SU-DHL-6 (cell line): ENCODE measurements at regions not wholly inside any gene's neighbourhood (a gene's known extent, or its start where the extent isn't known, plus 50 kb on each side); places are given as distances from the start of the nearest gene placed in this dataset.

Experiments used
- H2AFZ ChIP-seq: fragments of 200-600 bp; sonication (generic); 2 replicates; pipeline ENCODE4 v1.6.1; 2014; ENCODE audit warnings: low read depth, mild to moderate bottlenecking, moderate library complexity, mixed read lengths, antibody characterized with exemption, low read length; ENCODE audit not compliant: severe bottlenecking
- H3F3A ChIP-seq: fragments of 200-600 bp; shearing (Covaris generic); 2 replicates; pipeline ENCODE4 v1.6.0; 2016; ENCODE audit warnings: antibody characterized with exemption, mild to moderate bottlenecking; ENCODE audit not compliant: insufficient read depth
- H3K27ac ChIP-seq: fragments of 200-600 bp; sonication (generic); 2 replicates; pipeline ENCODE4 v1.5.1; 2016; ENCODE audit warnings: low read depth, mild to moderate bottlenecking, low read length, moderate library complexity, mixed read lengths
- H3K27me3 ChIP-seq: fragments of 200-600 bp; sonication (generic), shearing (Covaris generic); 2 replicates; pipeline ENCODE4 v1.6.0; 2014; ENCODE audit warnings: mild to moderate bottlenecking, low read length
- H3K36me3 ChIP-seq: fragments of 200-600 bp; sonication (generic); 2 replicates; pipeline ENCODE4 v1.6.1; 2014; ENCODE audit warnings: mild to moderate bottlenecking, low read length, mixed read lengths
- H3K4me2 ChIP-seq: fragments of 300-600, 200-600 bp; shearing (Covaris generic), sonication (generic); 2 replicates; pipeline ENCODE4 v1.6.0; 2014; ENCODE audit warnings: low read length, low read depth, mild to moderate bottlenecking; ENCODE audit not compliant: poor library complexity, severe bottlenecking
- H3K4me3 ChIP-seq: fragments of 200-600 bp; sonication (generic); 2 replicates; pipeline ENCODE4 v1.5.1; 2014; ENCODE audit warnings: antibody characterized with exemption, low read length, mild to moderate bottlenecking, mixed read lengths; ENCODE audit not compliant: insufficient read depth, poor library complexity, severe bottlenecking
- H3K79me2 ChIP-seq: fragments of 200-600 bp; sonication (generic); 2 replicates; pipeline ENCODE4 v1.6.1; 2014; ENCODE audit warnings: mild to moderate bottlenecking, low read length, moderate library complexity; ENCODE audit not compliant: insufficient read depth
- H3K9ac ChIP-seq: fragments of 200-600 bp; sonication (generic); 2 replicates; pipeline ENCODE4 v1.7.0; 2014; ENCODE audit warnings: mild to moderate bottlenecking, low read length
- H3K9me2 ChIP-seq: fragments of 200-600 bp; sonication (generic); replicated peaks from 2 replicates; pipeline ENCODE4 v1.6.1; 2014; ENCODE audit warnings: low read length; ENCODE audit not compliant: insufficient read depth
- H3K9me3 ChIP-seq: fragments of 200-600 bp; sonication (generic); 2 replicates; pipeline ENCODE4 v1.6.1; 2014; ENCODE audit warnings: low read length, mixed read lengths; ENCODE audit not compliant: insufficient read depth
- H4K20me1 ChIP-seq: fragments of 200-600 bp; sonication (generic); 2 replicates; pipeline ENCODE4 v1.6.1; 2014; ENCODE audit warnings: low read depth, mild to moderate bottlenecking, antibody characterized with exemption, low read length, moderate library complexity, mixed read lengths
- EZH2phosphoT487 ChIP-seq: fragments of 200-600 bp; sonication (generic), shearing (Covaris generic); conservative IDR thresholded peaks from 2 replicates; pipeline ENCODE4 v1.6.1; 2018; ENCODE audit warnings: mild to moderate bottlenecking, antibody characterized with exemption, low read length, moderate library complexity, mixed read lengths
- TF ChIP-seq, protein P1 (sequence below): fragments of 200-600 bp; sonication (generic); IDR thresholded peaks from one replicate; pipeline ENCODE4 v1.5.1; 2017; ENCODE audit warnings: antibody characterized with exemption, mild to moderate bottlenecking, low read length, moderate library complexity; ENCODE audit not compliant: insufficient read depth, poor library complexity, severe bottlenecking

DNA sequence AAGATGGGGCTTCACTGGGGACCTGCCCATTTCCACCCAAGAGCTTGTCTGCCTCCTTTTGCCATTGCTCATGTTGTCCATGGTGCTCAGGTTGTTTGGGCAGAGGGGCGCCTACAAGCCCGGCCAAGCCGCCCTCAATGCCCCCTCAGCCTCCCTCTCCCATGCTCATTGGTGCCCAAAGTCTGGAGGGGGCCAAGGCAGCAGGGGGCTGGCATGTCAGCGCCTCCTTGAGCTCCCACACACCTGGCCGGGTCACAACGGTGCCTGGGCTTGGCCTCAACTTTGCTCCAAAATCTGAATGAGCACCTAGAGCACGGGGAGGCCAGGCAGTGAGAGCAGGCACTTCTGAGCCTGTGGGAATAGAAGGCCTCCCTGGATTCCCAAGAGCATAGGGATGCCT is 1598.8 kb downstream of the PCDH7 start:
- TF ChIP-seq, protein P1, sequence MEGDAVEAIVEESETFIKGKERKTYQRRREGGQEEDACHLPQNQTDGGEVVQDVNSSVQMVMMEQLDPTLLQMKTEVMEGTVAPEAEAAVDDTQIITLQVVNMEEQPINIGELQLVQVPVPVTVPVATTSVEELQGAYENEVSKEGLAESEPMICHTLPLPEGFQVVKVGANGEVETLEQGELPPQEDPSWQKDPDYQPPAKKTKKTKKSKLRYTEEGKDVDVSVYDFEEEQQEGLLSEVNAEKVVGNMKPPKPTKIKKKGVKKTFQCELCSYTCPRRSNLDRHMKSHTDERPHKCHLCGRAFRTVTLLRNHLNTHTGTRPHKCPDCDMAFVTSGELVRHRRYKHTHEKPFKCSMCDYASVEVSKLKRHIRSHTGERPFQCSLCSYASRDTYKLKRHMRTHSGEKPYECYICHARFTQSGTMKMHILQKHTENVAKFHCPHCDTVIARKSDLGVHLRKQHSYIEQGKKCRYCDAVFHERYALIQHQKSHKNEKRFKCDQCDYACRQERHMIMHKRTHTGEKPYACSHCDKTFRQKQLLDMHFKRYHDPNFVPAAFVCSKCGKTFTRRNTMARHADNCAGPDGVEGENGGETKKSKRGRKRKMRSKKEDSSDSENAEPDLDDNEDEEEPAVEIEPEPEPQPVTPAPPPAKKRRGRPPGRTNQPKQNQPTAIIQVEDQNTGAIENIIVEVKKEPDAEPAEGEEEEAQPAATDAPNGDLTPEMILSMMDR: no peak
- TF ChIP-seq EZH2phosphoT487: no peak
- no peaks in the 10 kb centered on the region for H4K20me1 ChIP-seq
- H2AFZ ChIP-seq: no peak overlapping the region
- no peak overlapping the region for H3K27ac ChIP-seq
- H3K79me2 ChIP-seq: no peaks in the 10 kb centered on the region
- H3K36me3 ChIP-seq: no peaks in the 10 kb centered on the region
- H3K9me3 ChIP-seq: peaks cover 20% of the 10 kb centered on the region; the same call in 1 of the 2 replicates
- no peaks in the 10 kb centered on the region for H3K27me3 ChIP-seq
- H3K4me3 ChIP-seq: no peak overlapping the region
- H3K9ac ChIP-seq: no peak overlapping the region
- no peaks in the 10 kb centered on the region for H3K9me2 ChIP-seq
- no peak overlapping the region for H3K4me2 ChIP-seq
- no peaks in the 10 kb centered on the region for H3F3A ChIP-seq

DNA sequence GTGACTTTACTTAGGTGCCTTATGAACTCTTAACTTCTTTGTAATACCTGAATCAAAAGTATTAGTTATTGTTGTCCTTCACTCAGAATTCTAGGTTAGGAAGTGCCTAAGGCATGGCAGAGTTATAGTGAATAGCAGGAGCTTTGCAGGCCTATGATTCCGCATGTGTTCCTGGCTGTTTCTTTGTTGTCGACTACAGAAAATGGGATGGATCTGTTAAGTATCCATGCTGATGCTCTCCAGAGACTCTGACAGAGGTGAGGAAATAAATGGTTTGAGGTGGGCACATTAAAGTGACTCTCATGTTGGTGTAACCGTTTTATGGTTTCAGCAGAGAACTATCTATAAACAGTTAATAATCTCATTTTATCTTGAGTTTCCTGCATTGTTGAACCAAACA is 1601.3 kb downstream of the PCDH7 start:
- H3K27me3 ChIP-seq: no peaks in the 10 kb centered on the region
- no peaks in the 10 kb centered on the region for H4K20me1 ChIP-seq
- H3K27ac ChIP-seq: no peak overlapping the region
- no peaks in the 10 kb centered on the region for H3K36me3 ChIP-seq
- H3K9me3 ChIP-seq: peaks cover 16% of the 10 kb centered on the region; the same call in 1 of the 2 replicates
- H3F3A ChIP-seq: no peaks in the 10 kb centered on the region
- no peak for TF ChIP-seq EZH2phosphoT487
- TF ChIP-seq, protein P1: no peak
- H3K9me2 ChIP-seq: no peaks in the 10 kb centered on the region
- H3K79me2 ChIP-seq: no peaks in the 10 kb centered on the region
- H3K9ac ChIP-seq: no peak overlapping the region
- peak overlapping the region; percentile 14 for H2AFZ ChIP-seq
- no peak overlapping the region for H3K4me2 ChIP-seq
- no peak overlapping the region for H3K4me3 ChIP-seq

GRCh38 chr4:32334759-32335158 is 1614.6 kb downstream of the PCDH7 start:
- Histone ChIP-seq H3K9me3 (no peaks in the 10 kb centered on the region), H3K27ac (no peak overlapping the region), H3K4me3 (no peak overlapping the region), H4K20me1 (no peaks in the 10 kb centered on the region), H3K9ac (no peak overlapping the region), H3K27me3 (no peaks in the 10 kb centered on the region), H3K36me3 (no peaks in the 10 kb centered on the region), H3K9me2 (no peaks in the 10 kb centered on the region), H2AFZ (peak overlapping the region; percentile 16), H3K4me2 (no peak overlapping the region), H3K79me2 (no peaks in the 10 kb centered on the region), H3F3A (no peaks in the 10 kb centered on the region)
- TF ChIP-seq, protein P1: no peak
- TF ChIP-seq EZH2phosphoT487: no peak

DNA sequence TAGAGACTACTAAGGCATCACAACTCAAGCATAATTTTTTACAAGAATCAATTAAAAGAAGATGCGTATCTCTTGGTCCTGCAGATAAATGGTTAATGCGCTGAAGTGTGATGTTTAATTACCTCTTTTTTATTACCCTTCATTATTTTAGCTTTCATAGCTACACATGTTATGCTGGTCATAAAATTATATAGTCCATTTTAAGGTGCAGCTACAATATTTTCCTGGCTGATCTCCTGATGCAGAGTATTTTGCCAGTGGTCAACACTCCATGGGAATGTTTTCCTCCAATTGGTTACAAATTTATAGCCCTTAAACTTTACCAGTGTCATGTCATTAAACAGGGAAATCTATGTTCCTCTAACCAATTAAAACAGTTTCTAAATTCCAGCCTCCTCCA is 1617.2 kb downstream of the PCDH7 start:
- Histone ChIP-seq H3K27me3 (no peaks in the 10 kb centered on the region), H3K9me3 (no peaks in the 10 kb centered on the region), H3K79me2 (no peaks in the 10 kb centered on the region), H3K9me2 (no peaks in the 10 kb centered on the region), H3K27ac (no peak overlapping the region), H3K9ac (no peak overlapping the region), H3K4me3 (no peak overlapping the region), H4K20me1 (no peaks in the 10 kb centered on the region), H3K36me3 (no peaks in the 10 kb centered on the region), H3K4me2 (no peak overlapping the region), H3F3A (no peaks in the 10 kb centered on the region), H2AFZ (no peak overlapping the region)
- TF ChIP-seq, protein P1: no peak
- TF ChIP-seq EZH2phosphoT487: no peak
